Neural crest cell (in vitro differentiated cells): ENCODE measurements at regions not wholly inside any gene's neighbourhood (a gene's known extent, or its start where the extent isn't known, plus 50 kb on each side); places are given as distances from the start of the nearest gene placed in this dataset.

ENCODE experiments used
- DNase-seq: peaks from one replicate; pipeline ENCODE4 v3.0.0; 2021; ENCODE audit warnings: low read depth, mixed read lengths, low spot score
- H3K27ac Mint-ChIP-seq: one replicate; pipeline ENCODE4 v1.8.0; 2021; ENCODE audit warnings: mild to moderate bottlenecking, mixed read lengths; ENCODE audit not compliant: unreplicated experiment
- H3K27me3 Mint-ChIP-seq: 2 replicates; pipeline ENCODE4 v1.8.0; 2021; ENCODE audit warnings: low read depth, mild to moderate bottlenecking, mixed read lengths
- H3K36me3 Mint-ChIP-seq: 2 replicates; pipeline ENCODE4 v1.8.0; 2021; ENCODE audit warnings: low read depth, mild to moderate bottlenecking, mixed read lengths
- H3K4me1 Mint-ChIP-seq: 2 replicates; pipeline ENCODE4 v1.8.0; 2021; ENCODE audit warnings: mixed read lengths
- H3K4me3 Mint-ChIP-seq: one replicate; pipeline ENCODE4 v1.8.0; 2021; ENCODE audit warnings: mild to moderate bottlenecking, mixed read lengths
- H3K9me3 Mint-ChIP-seq: 2 replicates; pipeline ENCODE4 v1.8.0; 2021; ENCODE audit warnings: mixed read lengths
- CTCF ChIP-seq: fragments of 200-600 bp; sonication (generic); conservative IDR thresholded peaks from 2 replicates; pipeline ENCODE4 v1.5.0; 2021; ENCODE audit warnings: antibody characterized with exemption, mild to moderate bottlenecking

GRCh38 chr16:76749780-76750375 is 441.1 kb upstream of the MON1B start:
- H3K36me3 Mint-ChIP-seq, result no peaks in the 10 kb centered on the region
- peaks cover 6% of the 10 kb centered on the region for H3K9me3 Mint-ChIP-seq
- no peaks in the 10 kb centered on the region for H3K27me3 Mint-ChIP-seq
- peaks cover 13% of the 10 kb centered on the region for H3K4me1 Mint-ChIP-seq
- DNase-seq, result no peak
- no peak overlapping the region for H3K27ac Mint-ChIP-seq
- TF ChIP-seq CTCF, result no peak
- no peak overlapping the region for H3K4me3 Mint-ChIP-seq

- H3K9me3 Mint-ChIP-seq, result peaks cover 2% of the 10 kb centered on the region
- no peak overlapping the region for H3K27ac Mint-ChIP-seq
- H3K4me1 Mint-ChIP-seq, result no peaks in the 10 kb centered on the region
- no peaks in the 10 kb centered on the region for H3K27me3 Mint-ChIP-seq
- TF ChIP-seq CTCF, result no peak
- DNase-seq, result no peak
- no peaks in the 10 kb centered on the region for H3K36me3 Mint-ChIP-seq
- no peak overlapping the region for H3K4me3 Mint-ChIP-seq
Measured at GRCh38 chr16:76755496-76755895, 435.5 kb upstream of the MON1B start.

GRCh38 chr16:76756423-76756822 is 434.6 kb upstream of the MON1B start:
- H3K27me3 Mint-ChIP-seq, result no peaks in the 10 kb centered on the region
- H3K4me3 Mint-ChIP-seq, result no peak overlapping the region
- no peak overlapping the region for H3K27ac Mint-ChIP-seq
- H3K9me3 Mint-ChIP-seq, result peaks cover 2% of the 10 kb centered on the region
- DNase-seq, result no peak
- no peak for TF ChIP-seq CTCF
- no peaks in the 10 kb centered on the region for H3K36me3 Mint-ChIP-seq
- H3K4me1 Mint-ChIP-seq, result no peaks in the 10 kb centered on the region

- H3K27ac Mint-ChIP-seq, result no peak overlapping the region
- H3K9me3 Mint-ChIP-seq, result peaks cover 2% of the 10 kb centered on the region
- TF ChIP-seq CTCF, result no peak
- H3K4me3 Mint-ChIP-seq, result no peak overlapping the region
- H3K36me3 Mint-ChIP-seq, result no peaks in the 10 kb centered on the region
- H3K4me1 Mint-ChIP-seq, result no peaks in the 10 kb centered on the region
- no peaks in the 10 kb centered on the region for H3K27me3 Mint-ChIP-seq
- DNase-seq, result no peak
Measured at GRCh38 chr16:76756951-76757350, 434.0 kb upstream of the MON1B start.

- Mint-ChIP-seq H3K9me3 (peaks cover 9% of the 10 kb centered on the region), H3K27me3 (peaks cover 2% of the 10 kb centered on the region), H3K4me3 (no peak overlapping the region), H3K36me3 (no peaks in the 10 kb centered on the region), H3K27ac (no peak overlapping the region), H3K4me1 (no peaks in the 10 kb centered on the region)
- no peak for TF ChIP-seq CTCF
- no peak for DNase-seq
Measured at GRCh38 chr16:76766538-76766937, 424.5 kb upstream of the MON1B start.
